ENCODE measurements at regions not wholly inside any gene's neighbourhood (a gene's known extent, or its start where the extent isn't known, plus 50 kb on each side); places are given as distances from the start of the nearest gene placed in this dataset.
"Not testable (repeated sequence)": the region's sequence is repeated elsewhere in the genome, so short reads cannot be mapped to it uniquely, and the experiment has no call there.

DNA sequence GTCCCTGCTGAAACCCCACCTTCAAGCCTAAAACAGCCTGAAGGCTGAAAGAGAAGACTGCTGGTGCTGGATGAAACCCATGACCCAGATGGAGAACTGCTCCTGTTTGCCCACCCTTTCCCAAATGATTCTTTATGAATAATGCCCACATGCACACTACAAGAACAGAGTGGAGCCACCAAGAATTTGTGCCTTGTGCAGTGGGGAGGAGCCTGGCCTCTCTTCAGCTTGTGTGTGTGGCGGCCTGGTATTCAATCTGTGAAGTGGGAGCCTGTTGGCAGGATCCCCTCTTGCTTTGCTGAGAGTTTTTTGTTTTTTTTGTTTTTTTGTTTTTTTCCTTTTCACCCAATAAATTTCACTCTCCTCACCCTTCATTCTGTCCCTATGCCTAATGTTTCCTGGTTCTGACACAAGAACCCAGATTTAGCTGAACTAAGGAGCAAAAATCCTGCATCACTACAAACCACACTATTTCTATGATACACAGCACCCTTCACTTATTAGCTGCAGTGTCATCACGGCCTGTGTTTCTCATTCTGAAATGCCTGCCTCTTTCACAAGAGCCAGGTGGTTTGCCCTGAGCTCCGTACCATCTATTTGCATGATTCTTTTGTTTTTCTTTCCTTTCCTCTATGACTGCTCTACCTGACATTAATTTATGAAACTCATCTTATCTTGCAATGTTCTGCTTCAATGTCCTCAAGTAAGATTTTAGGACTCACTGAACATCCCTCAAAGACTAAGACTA is 585.5 kb upstream of the ATXN7L3B start:
- DNase-seq = no peak

DNA sequence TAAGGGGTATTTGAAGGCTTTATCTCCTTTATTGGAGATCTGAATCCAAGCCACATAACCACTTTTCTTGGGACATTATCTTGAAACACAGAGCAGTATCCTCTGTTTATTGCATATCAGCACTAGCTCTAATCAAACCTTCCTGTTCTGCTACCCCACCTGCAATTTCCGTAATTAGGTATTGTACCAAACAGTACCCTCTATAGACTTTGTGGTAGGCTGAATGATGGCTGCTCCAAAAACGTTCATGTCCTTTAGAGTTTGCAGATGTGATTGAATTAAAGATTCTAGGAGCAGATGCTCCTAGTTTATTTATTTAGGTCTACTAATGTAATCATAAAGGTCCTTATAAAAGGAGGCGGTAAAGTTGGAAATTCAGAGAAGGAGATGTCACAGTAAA is 573.0 kb upstream of the ATXN7L3B start:
- no peak for DNase-seq

DNA sequence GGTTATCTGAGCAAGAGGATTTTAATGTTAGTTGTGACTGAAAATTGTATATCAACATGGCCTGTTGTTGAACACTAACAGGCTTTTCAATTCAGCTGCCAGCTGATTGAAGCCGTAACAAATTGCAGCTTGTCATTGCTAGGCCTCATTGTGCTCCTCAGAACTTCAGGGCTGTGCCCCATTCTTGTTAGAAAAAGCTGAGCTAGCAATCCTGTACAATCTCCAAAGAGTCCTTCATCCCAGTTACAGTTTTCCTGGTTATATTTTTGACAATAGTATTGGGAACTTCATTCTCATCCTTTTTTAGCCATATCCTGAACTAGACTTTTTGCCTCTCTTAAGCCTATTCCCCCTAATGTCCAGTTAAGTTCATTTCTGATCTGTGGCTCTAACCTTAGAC is 564.1 kb upstream of the ATXN7L3B start:
- no peak for DNase-seq

DNA sequence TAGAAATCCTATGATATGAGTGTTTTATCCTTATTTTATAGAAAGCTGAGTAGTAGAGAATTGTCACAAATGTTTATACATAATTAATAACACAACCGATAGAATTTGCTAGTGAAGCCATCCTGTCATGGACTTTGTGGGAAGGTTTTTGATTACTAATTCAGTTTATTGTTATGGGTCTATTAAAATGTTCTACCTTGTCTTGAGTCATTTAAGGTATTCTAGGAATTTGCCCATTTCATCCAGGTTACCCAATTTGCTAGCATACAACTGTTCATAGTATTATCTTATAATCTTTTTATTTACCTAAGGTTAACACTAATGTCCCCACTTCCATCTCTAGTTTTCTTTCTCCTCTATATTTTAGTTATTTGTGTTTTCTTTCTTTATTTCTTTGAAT is 553.1 kb upstream of the ATXN7L3B start:
- DNase-seq = no peak

- no peak for DNase-seq
These were observed 546.5 kb upstream of the ATXN7L3B start for GRCh38 chr12:73991138-73991537.

DNA sequence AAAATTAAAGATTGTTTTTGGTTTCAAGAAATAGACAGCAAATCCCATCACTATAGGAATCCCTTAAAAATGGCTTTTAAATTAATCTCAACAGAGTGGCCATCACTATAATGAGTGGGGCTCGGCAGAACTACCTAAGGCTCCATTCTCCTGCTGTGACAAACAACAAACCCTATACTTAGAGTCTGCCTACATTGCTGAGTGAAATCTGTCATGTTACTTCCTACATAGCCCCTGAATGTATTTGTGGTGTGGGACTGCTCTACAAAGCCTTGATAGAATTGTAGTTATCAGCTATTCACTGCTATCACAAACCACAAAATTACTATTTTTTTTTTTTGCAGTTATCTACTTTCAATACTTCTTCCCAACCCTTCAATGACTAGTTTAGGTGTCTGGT is 538.7 kb upstream of the ATXN7L3B start:
- no peak for DNase-seq

GRCh38 chr12:74015118-74015517 is 522.5 kb upstream of the ATXN7L3B start:
- no peak for DNase-seq

GRCh38 chr12:74016324-74016723 is 521.3 kb upstream of the ATXN7L3B start:
- DNase-seq = not testable (repeated sequence)

GRCh38 chr12:74018849-74019248 is 518.8 kb upstream of the ATXN7L3B start:
- no peak for DNase-seq

- peak; percentile 37 for DNase-seq
These were observed 515.7 kb upstream of the ATXN7L3B start for GRCh38 chr12:74021937-74022336.

GRCh38 chr12:74031045-74031444 is 506.6 kb upstream of the ATXN7L3B start:
- no peak for DNase-seq

DNA sequence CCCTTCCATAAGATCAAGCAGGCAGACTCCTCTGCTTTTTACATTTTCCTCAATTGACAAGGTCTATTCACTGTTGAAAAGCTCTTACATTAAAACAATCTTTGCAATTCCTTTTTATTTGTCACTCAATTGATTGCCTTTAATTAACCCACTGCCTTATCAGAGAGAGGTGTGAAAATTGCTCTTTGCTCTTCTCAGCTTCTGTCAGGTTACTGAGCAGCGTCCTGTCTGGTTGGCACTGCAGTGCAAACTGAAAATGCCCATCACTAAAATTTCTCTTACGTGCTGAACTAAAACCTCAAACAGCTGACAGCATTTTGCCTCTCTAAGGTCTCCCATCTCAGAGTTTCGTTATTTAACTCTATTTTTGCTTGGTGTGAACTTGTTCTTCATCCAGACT is 504.1 kb upstream of the ATXN7L3B start:
- no peak for DNase-seq

GRCh38 chr12:74039138-74039537 is 498.5 kb upstream of the ATXN7L3B start:
- DNase-seq = not testable (repeated sequence)

DNA sequence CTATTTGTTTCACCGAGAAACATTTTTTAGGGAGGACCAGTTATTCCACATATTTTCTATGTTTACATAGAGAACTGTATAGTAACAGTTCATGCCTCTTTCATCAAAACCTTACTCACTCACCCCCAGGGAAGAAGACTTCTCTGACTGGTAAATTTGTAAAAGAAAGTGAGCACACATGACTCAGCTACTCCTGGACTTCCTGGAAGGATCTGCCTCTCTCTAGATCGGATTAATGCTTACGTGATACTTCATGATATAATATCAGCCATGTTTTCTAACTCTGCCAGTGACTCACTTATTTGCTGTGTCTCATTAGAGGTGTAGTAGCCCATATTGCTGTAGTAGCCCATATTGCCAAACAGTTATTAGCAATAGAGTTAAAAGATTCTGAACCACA is 494.3 kb upstream of the ATXN7L3B start:
- DNase-seq = no peak

GRCh38 chr12:74049348-74049747 is 488.3 kb upstream of the ATXN7L3B start:
- no peak for DNase-seq

GRCh38 chr12:74051848-74052247 is 485.8 kb upstream of the ATXN7L3B start:
- DNase-seq = no peak

DNA sequence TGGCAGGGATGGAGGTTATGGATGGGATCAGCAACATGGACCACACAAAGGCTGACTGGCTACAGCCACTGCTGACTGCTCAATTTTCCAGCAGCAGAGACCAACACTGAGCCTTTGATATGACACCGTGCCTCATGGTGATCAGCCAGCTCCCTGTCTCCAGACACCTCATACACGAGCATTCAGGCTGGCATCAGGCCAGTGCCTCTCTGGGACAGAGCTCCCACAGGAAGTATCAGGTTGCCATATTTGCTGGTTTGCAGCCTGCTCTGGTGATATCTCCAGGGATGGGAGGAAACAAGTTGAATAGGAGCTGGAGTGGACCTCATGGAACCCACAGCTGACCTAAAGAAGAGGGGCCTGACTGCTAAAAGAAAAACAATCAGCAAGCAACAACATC is 471.2 kb upstream of the ATXN7L3B start:
- DNase-seq = no peak

DNA sequence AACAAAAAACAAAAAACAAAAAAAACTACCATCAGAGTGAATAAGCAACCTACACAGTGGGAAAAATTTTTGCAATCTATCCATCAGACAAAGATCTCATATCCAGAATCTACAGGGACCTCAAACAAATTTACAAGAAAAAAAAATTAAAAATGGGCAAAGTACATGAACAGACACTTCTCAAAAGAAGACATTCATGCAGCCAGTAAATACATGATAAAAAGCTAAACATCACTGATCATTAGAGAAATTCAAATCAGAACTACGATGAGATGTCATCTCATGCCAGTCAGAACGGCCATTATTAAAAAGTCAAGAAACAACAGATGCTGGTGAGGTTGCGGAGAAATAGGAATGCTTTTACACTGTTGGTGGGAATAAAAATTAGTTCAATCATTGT is 466.5 kb upstream of the ATXN7L3B start:
- no peak for DNase-seq

GRCh38 chr12:74076918-74077317 is 460.7 kb upstream of the ATXN7L3B start:
- DNase-seq = no peak

DNA sequence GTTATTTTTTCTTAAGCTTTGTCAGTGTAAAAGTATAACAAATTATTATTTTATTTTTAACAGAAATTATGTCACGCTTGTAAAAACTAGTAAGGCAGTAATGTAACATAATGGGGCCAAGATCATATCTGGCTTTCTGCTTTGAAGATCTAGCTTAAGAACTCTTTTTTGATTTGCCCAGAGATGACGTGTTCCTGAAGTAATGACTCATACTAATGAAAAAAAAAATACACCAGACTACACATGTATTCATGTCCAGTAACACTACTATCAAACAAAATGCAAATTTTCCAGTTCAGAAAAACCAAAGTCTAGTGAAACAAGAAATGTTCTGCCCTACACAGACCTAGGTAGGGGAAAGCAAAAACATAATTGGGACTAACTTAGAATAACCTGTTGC is 432.2 kb upstream of the ATXN7L3B start:
- no peak for DNase-seq

DNA sequence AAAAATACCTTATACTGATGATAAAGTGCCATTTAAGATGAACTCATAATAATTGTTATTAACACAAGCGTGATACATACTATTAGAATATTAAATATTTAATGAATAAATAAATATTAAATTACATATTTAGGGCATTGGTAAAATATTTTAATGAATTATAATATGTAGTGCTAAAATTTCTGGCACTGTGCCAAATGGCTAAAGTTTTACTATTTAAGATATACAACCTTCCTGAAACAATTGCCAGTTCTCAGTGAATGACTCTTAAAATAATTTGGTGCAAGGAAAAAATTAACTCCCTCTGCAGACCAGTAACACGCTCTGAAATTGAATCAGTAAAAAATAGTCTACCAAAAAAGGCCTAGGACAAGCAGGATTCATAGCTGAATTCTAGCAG is 428.9 kb upstream of the ATXN7L3B start:
- no peak for DNase-seq

GRCh38 chr12:74111688-74112360 is 425.8 kb upstream of the ATXN7L3B start:
- peak; percentile 8 for DNase-seq

DNA sequence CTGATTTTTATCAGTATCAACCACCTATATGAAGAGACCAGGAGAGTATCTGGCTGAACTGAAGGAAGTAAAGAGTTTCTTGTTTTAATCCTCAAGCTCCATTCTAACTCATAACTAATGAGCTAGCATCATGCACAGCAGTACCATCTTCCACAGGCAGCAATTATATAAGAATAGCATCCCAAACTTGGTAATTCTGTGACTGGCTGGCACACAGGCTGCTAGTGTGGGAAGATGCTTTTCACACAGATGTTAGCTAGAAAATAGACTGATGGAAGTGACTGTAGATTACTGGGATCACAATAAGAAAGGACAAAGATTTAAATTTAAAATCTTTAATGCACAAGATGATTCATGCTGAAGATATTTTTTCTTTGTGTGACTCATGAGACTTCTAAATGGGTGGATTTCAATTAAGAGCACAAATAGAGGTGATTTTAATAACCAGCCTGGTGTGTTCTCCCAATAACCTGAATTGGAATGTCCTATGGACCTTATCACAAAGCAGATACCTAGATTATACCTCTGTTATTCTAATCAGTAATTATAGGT is 417.7 kb upstream of the ATXN7L3B start:
- no peak for DNase-seq

DNA sequence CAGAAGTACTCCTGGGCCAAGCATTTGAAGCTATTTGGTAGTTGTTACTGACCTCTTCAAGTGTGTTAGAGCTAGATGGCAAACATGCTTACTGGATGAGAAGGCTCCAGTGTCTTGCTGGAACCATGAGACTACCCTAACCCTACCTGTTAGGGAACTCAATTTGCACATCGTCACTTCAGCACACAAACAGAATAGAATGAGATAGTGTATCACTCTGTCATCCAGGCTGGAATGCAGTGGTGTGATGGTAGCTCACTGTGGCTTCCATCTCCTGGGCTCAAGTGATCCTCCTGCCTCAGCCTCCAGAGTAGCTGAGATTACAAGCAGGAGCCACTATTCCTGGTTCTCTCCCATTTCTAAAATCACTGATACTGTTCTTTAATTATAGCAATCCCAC is 417.0 kb upstream of the ATXN7L3B start:
- DNase-seq = no peak
